ENCODE measurements at regions not wholly inside any gene's neighbourhood (a gene's known extent, or its start where the extent isn't known, plus 50 kb on each side); places are given as distances from the start of the nearest gene placed in this dataset.
A peak's percentile ranks its signal among the peaks of the same experiment; 100 is the strongest.

DNA sequence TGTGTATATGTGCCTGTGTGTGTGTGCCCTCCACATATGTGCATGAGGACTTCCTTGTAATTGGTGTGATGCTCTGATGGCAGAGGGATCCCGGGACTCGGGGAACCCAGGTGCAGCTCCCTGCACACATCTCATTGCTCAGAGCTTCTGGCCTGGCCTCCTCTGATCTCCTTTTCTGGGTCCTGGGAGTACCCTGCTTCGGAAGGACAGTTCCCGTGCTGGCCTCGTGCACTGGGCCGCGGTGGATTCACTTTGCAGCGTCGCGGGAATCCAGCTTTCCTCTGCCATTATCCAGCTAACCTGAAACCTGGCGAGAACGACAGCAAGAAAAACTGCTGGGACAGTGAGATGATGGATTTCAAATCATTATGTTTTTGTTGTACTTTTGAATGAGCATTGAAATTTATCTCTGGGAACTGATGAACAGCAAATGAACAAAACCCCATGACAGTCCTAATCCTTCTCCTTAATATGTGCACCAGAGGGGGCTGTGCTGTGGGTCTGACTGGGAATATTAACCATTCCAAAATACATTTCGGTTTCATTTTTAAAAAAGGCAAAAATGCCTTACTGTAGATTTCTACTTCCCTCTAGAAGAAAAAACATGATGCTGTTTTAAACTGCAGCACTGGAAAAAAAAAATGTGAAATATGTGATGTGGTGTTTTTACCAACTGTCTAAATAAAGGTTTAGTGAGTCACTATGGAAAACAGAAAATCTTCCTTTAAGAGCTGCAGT lies 78.2 kb downstream of the PTGR3 start:
- peak; percentile 3 for DNase-seq

DNA sequence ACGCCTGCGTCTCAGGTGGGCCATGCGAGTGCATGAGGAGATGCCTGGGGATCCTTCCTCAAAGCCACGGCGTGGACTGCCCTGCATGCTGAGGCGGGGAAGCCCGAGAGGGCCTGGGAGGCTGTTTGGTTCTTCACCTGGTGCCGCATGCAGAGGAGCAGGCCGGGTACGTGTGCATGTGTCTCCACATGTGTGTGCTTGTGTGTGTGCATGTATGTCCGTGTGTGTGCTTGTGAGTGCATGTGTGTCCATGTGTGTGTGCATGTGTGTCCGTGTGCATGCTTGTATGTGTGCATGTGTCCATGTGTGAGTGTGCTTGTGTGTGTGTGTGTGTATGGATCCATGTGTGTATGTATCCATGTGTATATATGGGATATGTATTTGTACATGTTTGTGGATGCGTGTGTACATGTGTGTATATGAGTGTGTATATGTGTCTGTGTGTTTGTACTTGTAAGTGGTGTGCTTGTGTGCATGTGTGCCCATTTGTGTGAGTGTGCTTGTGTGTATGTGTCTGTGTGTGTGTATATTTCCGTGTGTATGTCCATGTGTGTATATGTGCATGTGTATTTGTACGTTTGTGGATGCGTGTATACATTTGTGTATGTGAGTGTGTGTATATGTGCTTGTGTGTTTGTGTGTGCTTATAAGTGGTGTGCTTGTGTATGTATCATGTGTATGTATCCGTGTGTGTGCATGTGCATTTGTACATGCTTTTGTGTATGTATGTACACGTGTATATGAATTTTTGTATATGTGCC lies 79.0 kb downstream of the PTGR3 start:
- no peak for DNase-seq

- no peak for DNase-seq
These were observed 79.8 kb downstream of the PTGR3 start for GRCh38 chr18:75128911-75129716.

GRCh38 chr18:75128051-75128605 lies 80.8 kb downstream of the PTGR3 start:
- no peak for DNase-seq

DNA sequence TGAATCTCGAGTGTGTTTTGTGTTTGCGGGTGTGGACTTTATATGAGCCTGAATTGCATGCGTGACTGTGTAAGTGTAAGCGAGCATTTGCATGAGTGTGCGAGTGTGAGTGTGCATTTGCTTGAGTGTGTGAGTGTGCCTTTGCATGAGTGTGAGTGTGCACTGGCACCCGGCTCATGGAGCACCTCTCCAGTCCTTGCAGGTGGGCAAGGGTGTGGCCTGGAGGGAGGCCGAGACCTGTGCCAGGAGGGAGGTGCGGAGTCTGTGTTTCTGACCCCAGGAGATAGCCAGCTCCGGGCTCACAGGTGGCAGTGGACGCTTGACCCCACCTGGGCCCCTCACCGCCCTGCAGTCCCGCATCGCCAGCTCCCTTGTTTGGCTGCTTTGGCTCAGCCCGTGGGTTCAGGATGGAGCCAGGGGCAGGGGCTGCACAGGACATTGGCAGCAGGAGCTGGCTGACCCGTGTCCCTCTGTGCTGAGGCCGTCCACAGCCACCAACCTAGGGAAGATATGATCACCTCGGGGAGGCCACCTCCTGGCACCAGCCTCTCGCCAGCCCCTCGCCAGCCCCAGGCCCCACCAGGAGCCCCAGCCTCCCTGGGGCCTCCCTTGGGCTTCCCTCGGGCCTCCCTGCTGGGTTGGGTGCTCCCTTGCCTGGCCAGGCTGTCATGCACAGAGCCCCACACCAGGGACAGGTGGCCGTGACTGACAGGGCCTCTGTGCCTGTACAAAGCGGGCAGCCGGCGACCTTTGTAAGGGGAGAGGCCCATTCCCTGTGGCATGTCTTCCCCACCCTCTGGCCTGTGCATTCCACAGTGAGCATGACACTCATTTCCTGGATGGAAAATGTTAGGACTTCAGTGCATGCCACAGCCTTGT lies 81.6 kb downstream of the PTGR3 start:
- DNase-seq, result no peak

DNA sequence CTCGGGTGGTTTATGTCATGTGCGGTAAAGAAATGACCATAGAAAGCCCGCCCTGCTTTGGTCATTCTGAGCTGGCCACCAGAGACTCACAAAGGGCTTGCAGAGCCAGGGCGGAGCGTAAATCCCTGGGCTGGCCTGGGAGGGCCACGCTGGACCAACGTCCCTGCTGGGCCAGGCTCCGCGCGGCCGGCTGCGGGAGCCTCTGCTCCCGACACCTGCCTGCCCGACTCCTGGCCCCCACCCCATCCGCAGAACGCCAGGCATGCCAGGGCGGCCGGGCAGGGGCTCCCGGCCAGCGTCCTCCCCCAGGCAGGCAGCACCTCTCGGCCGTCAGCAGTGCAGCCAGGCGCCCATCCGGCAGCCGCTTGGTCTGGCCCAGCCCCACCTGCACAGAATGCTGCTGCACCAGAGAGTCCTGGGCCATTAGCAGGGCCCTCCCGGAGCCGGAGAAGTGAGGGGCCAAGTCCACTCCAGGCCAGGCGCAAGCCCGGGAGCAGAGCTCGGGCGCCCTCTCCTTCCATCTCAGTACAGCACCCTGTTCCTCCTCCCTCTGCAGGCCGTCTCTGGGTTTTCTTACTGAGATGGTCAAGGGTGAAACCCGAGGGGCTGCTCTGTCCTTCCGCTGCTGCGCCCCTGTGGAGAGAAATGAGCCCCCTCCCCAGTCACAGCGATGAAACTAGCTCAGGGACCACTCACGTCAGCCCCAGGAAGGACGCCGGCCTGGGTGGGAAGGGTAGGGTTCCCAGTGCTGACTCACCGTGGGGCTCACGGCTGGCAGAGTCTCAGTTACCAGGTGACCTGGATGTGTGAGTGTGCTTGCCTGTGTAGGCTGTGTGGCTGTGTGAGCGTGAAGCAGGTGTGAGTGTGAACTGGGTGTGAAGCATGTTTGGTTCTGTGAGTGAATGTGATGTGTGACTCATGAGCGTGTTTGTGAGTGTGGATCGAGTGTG lies 83.3 kb downstream of the PTGR3 start:
- DNase-seq, result no peak

GRCh38 chr18:75124991-75125381 lies 84.0 kb downstream of the PTGR3 start:
- no peak for DNase-seq

DNA sequence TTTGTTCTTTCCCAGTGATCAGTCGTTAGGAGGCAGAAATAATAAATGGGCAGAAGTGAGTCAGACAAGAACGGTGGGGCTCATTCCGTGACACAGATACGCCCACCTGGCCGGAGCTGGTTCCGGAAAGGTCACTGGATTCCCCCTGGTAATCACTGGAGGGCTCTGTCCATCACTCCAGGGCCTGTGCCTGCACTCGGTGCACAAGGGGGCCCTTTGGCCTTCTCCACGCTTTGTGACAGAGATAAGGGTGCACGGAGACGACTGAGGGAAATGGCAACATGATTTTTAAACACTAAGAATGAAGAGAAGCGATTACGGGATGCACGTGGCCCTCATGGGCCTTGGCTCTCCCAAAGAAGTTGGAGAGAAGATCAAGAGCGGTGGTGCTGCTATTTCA lies 84.4 kb downstream of the PTGR3 start:
- DNase-seq, result no peak

- no peak for DNase-seq
These were observed 85.8 kb downstream of the PTGR3 start for GRCh38 chr18:75123113-75123512.

DNA sequence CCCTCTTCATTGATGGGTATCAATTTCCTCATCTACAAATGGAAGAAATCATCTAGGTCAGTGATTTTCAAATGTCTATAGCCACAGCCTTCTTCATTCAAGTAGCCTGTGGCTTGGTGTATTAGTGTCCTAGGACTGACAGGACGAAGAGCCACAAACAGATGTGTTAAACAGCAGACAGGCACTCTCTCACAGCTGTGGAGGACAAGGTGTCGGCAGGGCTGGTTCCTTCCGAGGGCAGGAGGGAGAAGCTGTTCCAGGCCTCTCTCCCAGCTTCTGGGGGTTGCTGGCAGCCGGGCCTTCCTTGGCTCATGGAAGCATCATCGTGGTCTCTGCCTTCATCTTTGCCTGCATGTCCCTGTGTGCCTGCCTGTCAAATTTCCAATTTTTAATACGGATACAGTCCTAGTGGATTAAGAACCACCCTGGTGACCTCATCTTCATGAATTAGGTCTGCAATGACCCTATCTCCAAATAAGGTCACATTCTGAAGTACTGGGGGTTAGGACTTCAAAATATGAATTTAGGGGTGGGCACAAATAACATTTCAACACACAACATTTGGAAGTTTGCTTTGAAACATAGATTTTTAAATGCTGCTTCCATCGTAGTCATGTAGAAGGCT lies 86.5 kb downstream of the PTGR3 start:
- no peak for DNase-seq

- no peak for DNase-seq
These were observed 87.7 kb downstream of the PTGR3 start for GRCh38 chr18:75121266-75121665.

- no peak for DNase-seq
These were observed 88.4 kb downstream of the PTGR3 start for GRCh38 chr18:75120521-75120920.

DNA sequence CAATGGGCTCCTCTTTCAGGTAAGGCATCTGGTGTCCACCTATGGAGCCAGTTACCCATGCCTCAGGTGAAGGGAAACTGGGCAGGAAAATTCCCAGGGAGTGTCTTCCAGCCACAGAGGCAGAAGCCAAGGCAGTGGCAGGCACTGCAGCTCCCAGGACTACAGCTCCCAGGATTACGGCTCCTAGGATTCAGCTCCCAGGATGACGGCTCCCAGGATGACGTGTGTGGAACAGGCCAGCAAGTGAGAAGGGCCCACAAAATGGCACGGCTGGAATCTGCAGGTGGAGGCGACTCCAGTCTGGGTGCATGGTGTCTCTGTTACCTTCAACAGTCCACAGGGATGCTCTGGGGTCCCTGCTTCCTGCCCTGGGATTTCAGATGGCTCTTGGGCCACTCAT lies 92.1 kb downstream of the PTGR3 start:
- no peak for DNase-seq

DNA sequence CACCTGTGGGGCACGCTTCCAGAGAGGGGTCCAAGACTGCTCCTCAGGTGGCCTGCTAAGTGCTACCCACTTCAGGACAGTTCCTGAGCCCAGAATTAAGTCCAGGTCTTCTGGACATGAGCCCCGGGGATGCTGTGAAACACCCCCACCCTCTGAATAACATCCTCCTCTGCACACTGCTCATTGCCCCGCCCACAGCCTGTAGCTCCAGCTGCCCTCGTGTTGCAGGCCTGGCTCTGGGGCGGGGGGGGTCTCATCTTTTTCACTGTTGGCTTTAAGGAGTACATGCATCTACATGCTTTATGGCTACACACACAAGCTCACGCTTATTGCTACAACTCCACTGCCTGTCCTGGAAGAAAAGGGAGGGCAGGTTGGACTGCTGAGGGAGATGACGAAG lies 92.8 kb downstream of the PTGR3 start:
- no peak for DNase-seq

- DNase-seq, result no peak
These were observed 93.4 kb downstream of the PTGR3 start for GRCh38 chr18:75115514-75115913.

Data from fibroblast of skin of right quadriceps (primary cell).